H9 (cell line): ENCODE measurements at regions not wholly inside any gene's neighbourhood (a gene's known extent, or its start where the extent isn't known, plus 50 kb on each side); places are given as distances from the start of the nearest gene placed in this dataset.

Source experiments
- DNase-seq: peaks from one replicate; pipeline ENCODE4 v3.0.0-alpha.2; 2017
- H2AFZ ChIP-seq: one replicate; pipeline ENCODE4 v1.6.1; 2013; ENCODE audit warnings: mild to moderate bottlenecking, low read length, control low read depth, moderate library complexity
- H2AK5ac ChIP-seq: 2 replicates; pipeline ENCODE4 v1.6.1; 2013; ENCODE audit warnings: low read length, control low read depth, mixed read lengths; ENCODE audit not compliant: insufficient read length
- H2BK120ac ChIP-seq: one replicate; pipeline ENCODE4 v1.6.1; 2013; ENCODE audit warnings: low read depth, mild to moderate bottlenecking, low read length, control low read depth, inconsistent platforms; ENCODE audit not compliant: poor library complexity, severe bottlenecking
- H2BK12ac ChIP-seq: 2 replicates; pipeline ENCODE4 v1.6.1; 2013; ENCODE audit warnings: low read length, control low read depth, mixed read lengths, low read depth; ENCODE audit not compliant: insufficient read length
- H2BK15ac ChIP-seq: 2 replicates; pipeline ENCODE4 v1.6.1; 2013; ENCODE audit warnings: low read depth, low read length, control low read depth
- H2BK20ac ChIP-seq: one replicate; pipeline ENCODE4 v1.6.1; 2013; ENCODE audit warnings: low read depth, mild to moderate bottlenecking, low read length, control low read depth, inconsistent platforms; ENCODE audit not compliant: poor library complexity, severe bottlenecking
- H2BK5ac ChIP-seq: 2 replicates; pipeline ENCODE4 v1.6.1; 2013; ENCODE audit warnings: low read length, control low read depth, mixed read lengths; ENCODE audit not compliant: insufficient read length
- H3K14ac ChIP-seq: 2 replicates; pipeline ENCODE4 v1.6.1; 2013; ENCODE audit warnings: low read length, control low read depth; ENCODE audit not compliant: insufficient read depth
- H3K18ac ChIP-seq: 2 replicates; pipeline ENCODE4 v1.6.1; 2013; ENCODE audit warnings: low read depth, mild to moderate bottlenecking, mixed read lengths, low read length, control low read depth; ENCODE audit not compliant: insufficient read length
- H3K23ac ChIP-seq: 2 replicates; pipeline ENCODE4 v1.6.1; 2013; ENCODE audit warnings: low read length, control low read depth, mixed read lengths, low read depth; ENCODE audit not compliant: insufficient read length
- H3K23me2 ChIP-seq: 2 replicates; pipeline ENCODE4 v1.6.1; 2013; ENCODE audit warnings: low read depth, mild to moderate bottlenecking, mixed read lengths, low read length, control low read depth; ENCODE audit not compliant: insufficient read length, poor library complexity, severe bottlenecking
- H3K27ac ChIP-seq: 2 replicates; pipeline ENCODE4 v1.5.1; 2013; ENCODE audit warnings: low read length, control low read depth, mixed read lengths, low read depth; ENCODE audit not compliant: insufficient read length
- H3K27me3 ChIP-seq: 2 replicates; pipeline ENCODE4 v1.6.1; 2013; ENCODE audit warnings: low read length, control low read depth, inconsistent platforms; ENCODE audit not compliant: insufficient read depth
- H3K4ac ChIP-seq: 2 replicates; pipeline ENCODE4 v1.6.1; 2013; ENCODE audit warnings: low read depth, mild to moderate bottlenecking, control low read depth, inconsistent platforms, low read length, moderate library complexity
- H3K4me1 ChIP-seq: 2 replicates; pipeline ENCODE4 v1.6.1; 2013; ENCODE audit warnings: low read length, control low read depth, inconsistent platforms; ENCODE audit not compliant: insufficient read depth
- H3K4me2 ChIP-seq: 2 replicates; pipeline ENCODE4 v1.6.1; 2013; ENCODE audit warnings: low read length, control low read depth, mixed read lengths; ENCODE audit not compliant: insufficient read length, insufficient read depth
- H3K56ac ChIP-seq: 2 replicates; pipeline ENCODE4 v1.6.1; 2013; ENCODE audit warnings: low read depth, mild to moderate bottlenecking, mixed read lengths, low read length, control low read depth; ENCODE audit not compliant: insufficient read length
- H3K79me1 ChIP-seq: 2 replicates; pipeline ENCODE4 v1.6.1; 2013; ENCODE audit warnings: low read depth, mild to moderate bottlenecking, moderate library complexity, low read length, control low read depth, inconsistent platforms; ENCODE audit not compliant: insufficient read depth, poor library complexity, severe bottlenecking
- H3K79me2 ChIP-seq: 2 replicates; pipeline ENCODE4 v1.6.1; 2013; ENCODE audit warnings: low read length, control low read depth, inconsistent platforms; ENCODE audit not compliant: insufficient read depth
- H3K9ac ChIP-seq: 2 replicates; pipeline ENCODE4 v1.6.1; 2013; ENCODE audit warnings: low read length, control low read depth, mixed read lengths; ENCODE audit not compliant: insufficient read length; ENCODE audit errors: extremely low read depth
- H3K9me3 ChIP-seq: one replicate; pipeline ENCODE4 v1.6.1; 2013; ENCODE audit warnings: low read depth, low read length, inconsistent platforms; ENCODE audit not compliant: control insufficient read depth
- H3T11ph ChIP-seq: one replicate; pipeline ENCODE4 v1.6.1; 2013; ENCODE audit warnings: mild to moderate bottlenecking, low read length, control low read depth, inconsistent platforms
- H4K20me1 ChIP-seq: one replicate; pipeline ENCODE4 v1.6.1; 2013; ENCODE audit not compliant: control insufficient read depth, insufficient read length, insufficient read depth
- H4K5ac ChIP-seq: 2 replicates; pipeline ENCODE4 v1.6.1; 2013; ENCODE audit warnings: low read depth, mild to moderate bottlenecking, mixed read lengths, low read length, control low read depth; ENCODE audit not compliant: insufficient read length
- H4K8ac ChIP-seq: replicated peaks from 2 replicates; pipeline ENCODE4 v1.6.1; 2013; ENCODE audit warnings: low read length, control low read depth, mixed read lengths, low read depth; ENCODE audit not compliant: insufficient read length
- H4K91ac ChIP-seq: 2 replicates; pipeline ENCODE4 v1.6.1; 2013; ENCODE audit warnings: low read depth, mild to moderate bottlenecking, moderate library complexity, mixed read lengths, low read length, control low read depth; ENCODE audit not compliant: insufficient read length
- H3K27ac Mint-ChIP-seq, 3 experiments: 2 replicates in 2 of 3; 3 replicates in 1 of 3; pipeline ENCODE4 v1.8.0; 2020 to 2021; ENCODE audit warnings: mixed read lengths in 3 of 3, mild to moderate bottlenecking in 1 of 3, moderate library complexity in 1 of 3
- H3K27me3 Mint-ChIP-seq: 2 replicates; pipeline ENCODE4 v1.8.0; 2021; ENCODE audit warnings: low read depth, mild to moderate bottlenecking, moderate library complexity, mixed read lengths
- H3K36me3 Mint-ChIP-seq, 3 experiments: 2 replicates in 2 of 3; 3 replicates in 1 of 3; pipeline ENCODE4 v1.8.0; 2020 to 2021; ENCODE audit warnings: low read depth in 3 of 3, mixed read lengths in 3 of 3; ENCODE audit not compliant: insufficient read depth in 1 of 3
- H3K4me1 Mint-ChIP-seq, 2 experiments: 2 replicates each; pipeline ENCODE4 v1.8.0; 2020; ENCODE audit warnings: mixed read lengths in 2 of 2
- H3K4me3 Mint-ChIP-seq, 2 experiments: 2 replicates in 1 of 2; 3 replicates in 1 of 2; pipeline ENCODE4 v1.8.0; 2020 to 2021; ENCODE audit warnings: mild to moderate bottlenecking in 2 of 2, mixed read lengths in 2 of 2, moderate library complexity in 1 of 2
- H3K9me3 Mint-ChIP-seq, 2 experiments: 2 replicates in 1 of 2; 3 replicates in 1 of 2; pipeline ENCODE4 v1.8.0; 2020; ENCODE audit warnings: mild to moderate bottlenecking in 2 of 2, mixed read lengths in 2 of 2, moderate library complexity in 1 of 2
- CTCF ChIP-seq: fragments of 200-600 bp; sonication (generic); conservative IDR thresholded peaks from 3 replicates; pipeline ENCODE4 v1.8.0; 2021; ENCODE audit warnings: antibody characterized with exemption, mild to moderate bottlenecking
- WGBS: extraction: QIAGEN DNeasy Blood & Tissue Kit; methylation state at CpG from one replicate; pipeline ENCODE4 v1.1.7; 2013; ENCODE audit warnings: missing lambda C conversion rate, low lambda C conversion rate, mixed read lengths; ENCODE audit not compliant: insufficient read length; ENCODE audit errors: extremely low coverage; 5-methylcytosine and 5-hydroxymethylcytosine counted together

GRCh38 chr3:1710663-1711062 is 388.0 kb upstream of the CNTN4 start:
- Histone ChIP-seq H3K23me2 (no peaks in the 10 kb centered on the region), H3K27ac (no peak overlapping the region), H3K18ac (no peak overlapping the region), H4K91ac (no peak overlapping the region), H2AK5ac (no peak overlapping the region), H4K8ac (no peak overlapping the region), H3K4me1 (no peaks in the 10 kb centered on the region), H2BK120ac (no peak overlapping the region), H3K23ac (no peak overlapping the region), H2AFZ (no peak overlapping the region), H3K9ac (no peak overlapping the region), H2BK15ac (no peak overlapping the region), H4K5ac (no peak overlapping the region), H3K4ac (no peak overlapping the region), H3K79me2 (no peaks in the 10 kb centered on the region), H3K79me1 (no peaks in the 10 kb centered on the region), H3K27me3 (no peaks in the 10 kb centered on the region), H3K4me2 (no peak overlapping the region), H3K14ac (no peak overlapping the region; the same call in 1 of the 2 replicates), H2BK20ac (no peak overlapping the region), H3K9me3 (no peaks in the 10 kb centered on the region), H2BK12ac (no peak overlapping the region), H3T11ph (no peak overlapping the region), H2BK5ac (no peak overlapping the region), H3K56ac (no peak overlapping the region), H4K20me1 (no peaks in the 10 kb centered on the region)
- WGBS = no CpG with 5 or more reads among the region's 11 CpGs
- Mint-ChIP-seq H3K4me1 (no peaks in the 10 kb centered on the region), H3K27me3 (no peaks in the 10 kb centered on the region), H3K4me3 (no peak overlapping the region), H3K9me3 (peaks cover 15 to 18% of the 10 kb centered on the region in 2 experiments), H3K36me3 (peaks cover 5 to 15% (median 7%) of the 10 kb centered on the region in 3 experiments; a peak in 6 of 7 replicates), H3K27ac (no peak overlapping the region)
- TF ChIP-seq CTCF = no peak
- DNase-seq = no peak
